ENCODE measurements at regions not wholly inside any gene's neighbourhood (a gene's known extent, or its start where the extent isn't known, plus 50 kb on each side); places are given as distances from the start of the nearest gene placed in this dataset.
"Not testable (repeated sequence)": the region's sequence is repeated elsewhere in the genome, so short reads cannot be mapped to it uniquely, and the experiment has no call there.

DNA sequence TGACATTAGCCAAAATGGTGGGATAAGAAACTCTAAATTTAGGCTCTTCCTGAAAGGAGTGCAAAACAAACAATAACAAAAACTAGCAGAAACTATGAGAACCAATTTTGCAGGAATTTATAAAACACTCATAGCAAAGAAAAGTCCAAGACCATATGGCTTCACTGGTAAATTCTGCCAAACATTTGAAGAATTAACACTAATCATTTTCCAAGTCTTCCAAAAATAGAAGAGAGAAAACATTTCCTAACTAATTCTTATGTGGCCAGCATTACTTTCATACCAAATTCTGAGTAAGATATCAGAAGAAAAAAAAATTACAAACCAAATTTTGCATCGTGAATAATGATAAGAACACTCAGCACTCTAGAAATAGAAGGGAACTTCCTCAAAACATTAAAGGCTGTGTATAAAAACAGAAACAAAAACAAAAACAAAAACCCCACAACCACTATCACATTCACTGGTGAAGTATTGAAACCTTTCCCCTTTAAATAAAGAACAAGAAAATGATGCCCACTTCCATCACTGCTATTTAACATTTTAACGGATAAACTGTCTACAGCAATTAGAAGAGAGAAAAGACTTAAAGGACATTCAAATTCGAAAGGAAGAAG is 524.3 kb upstream of the GALNTL6 start:
- Mint-ChIP-seq H3K27ac (no peak overlapping the region), H3K27me3 (no peaks in the 10 kb centered on the region), H3K36me3 (ENCODE audit: low read depth) (no peaks in the 10 kb centered on the region), H3K4me3 (no peak overlapping the region), H3K9me3 (peaks cover 5% of the 10 kb centered on the region), H3K4me1 (ENCODE audit: low read depth) (no peaks in the 10 kb centered on the region)
- no peak for DNase-seq

DNA sequence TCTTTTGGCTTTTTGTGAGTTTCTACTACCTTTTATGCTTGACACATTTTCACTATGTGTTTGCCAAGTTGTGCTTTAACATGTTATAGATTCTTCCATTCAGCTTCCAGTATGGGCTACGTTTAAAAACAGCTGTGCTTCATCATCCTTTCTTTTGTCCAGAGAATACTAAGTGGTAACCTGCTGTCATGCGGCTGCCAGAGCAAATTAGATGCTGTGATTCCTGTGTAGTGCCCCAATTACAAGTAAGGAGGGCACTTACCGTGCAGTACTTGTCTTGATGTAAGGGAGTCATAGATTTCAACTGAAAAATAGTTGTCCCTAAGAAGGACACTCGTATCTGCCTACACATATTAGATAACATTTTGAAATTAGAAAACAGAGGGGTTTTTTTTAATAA is 531.8 kb upstream of the GALNTL6 start:
- Mint-ChIP-seq H3K4me1 (ENCODE audit: low read depth) (no peaks in the 10 kb centered on the region), H3K4me3 (no peak overlapping the region), H3K27me3 (no peaks in the 10 kb centered on the region), H3K27ac (no peak overlapping the region), H3K36me3 (ENCODE audit: low read depth) (no peaks in the 10 kb centered on the region), H3K9me3 (peaks cover 5% of the 10 kb centered on the region)
- DNase-seq: no peak

DNA sequence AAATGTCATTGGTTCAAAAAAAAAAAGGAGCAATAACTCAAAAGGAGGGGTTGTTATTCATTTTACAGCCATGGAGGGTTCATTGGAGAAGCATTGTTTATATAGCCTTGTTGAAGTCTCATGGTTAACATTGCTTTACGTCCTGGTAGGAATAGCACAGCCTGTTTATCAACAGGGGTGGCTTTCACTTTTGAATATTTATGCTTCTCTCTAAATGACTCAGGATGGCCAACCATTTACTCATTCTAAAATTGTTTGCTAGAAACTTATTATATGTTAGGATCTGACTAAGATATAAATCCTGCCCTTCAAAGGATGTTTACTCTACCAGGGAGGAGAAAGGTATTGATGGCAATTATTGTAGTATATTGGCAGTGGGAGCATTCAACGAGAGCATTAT is 534.1 kb upstream of the GALNTL6 start:
- no peak for DNase-seq
- Mint-ChIP-seq H3K9me3 (peaks cover 3% of the 10 kb centered on the region), H3K36me3 (ENCODE audit: low read depth) (no peaks in the 10 kb centered on the region), H3K27me3 (no peaks in the 10 kb centered on the region), H3K4me1 (ENCODE audit: low read depth) (no peaks in the 10 kb centered on the region), H3K27ac (no peak overlapping the region), H3K4me3 (no peak overlapping the region)

DNA sequence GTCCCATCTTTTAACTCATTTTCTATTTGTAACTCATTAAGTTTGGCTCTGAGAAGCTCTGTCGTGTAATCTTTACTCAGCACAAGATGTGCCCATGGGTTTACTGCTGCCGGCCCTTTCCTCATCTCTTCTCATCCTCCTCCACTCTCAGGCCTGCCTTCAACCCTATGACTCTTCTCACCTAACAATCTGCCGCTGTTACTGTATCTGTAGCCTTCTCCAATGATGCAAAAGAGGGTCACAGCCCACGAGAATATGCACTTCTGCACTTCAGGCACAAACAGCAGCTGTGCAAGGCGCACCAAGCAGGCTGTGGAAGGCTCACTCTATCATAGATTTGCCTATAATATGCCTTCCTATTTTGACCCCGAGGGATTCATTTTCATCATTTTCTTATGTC is 546.5 kb upstream of the GALNTL6 start:
- Mint-ChIP-seq H3K9me3 (peaks cover 5% of the 10 kb centered on the region), H3K27me3 (no peaks in the 10 kb centered on the region), H3K27ac (no peak overlapping the region), H3K4me3 (no peak overlapping the region), H3K4me1 (ENCODE audit: low read depth) (no peaks in the 10 kb centered on the region), H3K36me3 (ENCODE audit: low read depth) (no peaks in the 10 kb centered on the region)
- DNase-seq: no peak

DNA sequence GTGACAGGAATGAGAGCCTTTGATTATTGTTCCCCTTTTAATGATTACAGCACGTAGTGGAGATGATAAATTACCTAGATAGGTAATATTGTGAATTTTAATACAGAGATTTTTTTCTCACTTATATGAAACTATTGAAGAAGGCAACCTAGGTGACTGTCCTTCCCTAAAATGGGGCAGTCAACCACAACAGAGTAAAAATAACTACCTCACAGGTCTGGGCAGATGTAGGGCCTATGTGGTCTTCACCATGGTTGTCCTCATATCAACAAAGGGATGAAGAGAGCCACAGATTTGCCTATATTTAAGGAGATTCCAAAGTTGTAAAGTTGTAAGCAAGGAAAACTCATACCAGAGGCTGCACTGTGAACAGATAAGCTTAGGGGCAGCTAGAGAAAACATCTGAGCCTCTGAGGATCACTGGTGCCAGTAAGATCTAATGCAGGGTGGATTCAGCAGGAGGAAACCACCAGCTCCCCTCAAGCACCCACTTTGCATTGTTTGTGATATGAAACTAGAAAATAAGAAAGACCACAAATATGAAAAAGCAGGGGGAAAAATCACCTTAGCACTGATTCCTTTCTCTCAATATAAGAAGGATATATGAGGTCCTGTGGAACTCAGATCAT is 547.9 kb upstream of the GALNTL6 start:
- H3K4me3 Mint-ChIP-seq: no peak overlapping the region
- H3K27me3 Mint-ChIP-seq: no peaks in the 10 kb centered on the region
- no peak overlapping the region for H3K27ac Mint-ChIP-seq

DNA sequence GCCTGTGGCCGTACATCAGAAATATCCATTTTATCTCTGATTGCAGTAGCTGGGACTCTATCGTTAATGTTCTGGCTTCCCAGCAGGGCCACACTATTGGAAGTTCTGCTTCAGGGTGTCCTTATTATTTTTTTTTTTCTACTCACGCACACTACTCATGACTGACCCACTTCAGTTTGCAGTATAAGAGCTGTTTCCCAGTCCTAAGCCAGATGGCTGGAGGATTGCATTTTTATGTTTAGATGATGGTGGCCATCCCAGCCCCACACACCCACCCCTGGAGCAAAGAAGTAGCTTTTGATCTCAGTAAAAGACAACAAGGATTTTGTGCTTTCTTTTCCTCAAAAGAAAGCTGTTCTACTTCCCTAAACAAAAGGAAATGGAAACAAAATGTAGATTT is 557.0 kb upstream of the GALNTL6 start:
- Mint-ChIP-seq H3K9me3 (peaks cover 15% of the 10 kb centered on the region), H3K27ac (no peak overlapping the region), H3K4me3 (no peak overlapping the region), H3K27me3 (no peaks in the 10 kb centered on the region), H3K4me1 (ENCODE audit: low read depth) (no peaks in the 10 kb centered on the region), H3K36me3 (ENCODE audit: low read depth) (no peaks in the 10 kb centered on the region)
- DNase-seq: no peak

More for the DNA sequence above, 547.9 kb upstream of the GALNTL6 start:
- Mint-ChIP-seq H3K36me3 (ENCODE audit: low read depth) (no peaks in the 10 kb centered on the region), H3K9me3 (peaks cover 10% of the 10 kb centered on the region), H3K4me1 (ENCODE audit: low read depth) (no peaks in the 10 kb centered on the region)
- DNase-seq: no peak

DNA sequence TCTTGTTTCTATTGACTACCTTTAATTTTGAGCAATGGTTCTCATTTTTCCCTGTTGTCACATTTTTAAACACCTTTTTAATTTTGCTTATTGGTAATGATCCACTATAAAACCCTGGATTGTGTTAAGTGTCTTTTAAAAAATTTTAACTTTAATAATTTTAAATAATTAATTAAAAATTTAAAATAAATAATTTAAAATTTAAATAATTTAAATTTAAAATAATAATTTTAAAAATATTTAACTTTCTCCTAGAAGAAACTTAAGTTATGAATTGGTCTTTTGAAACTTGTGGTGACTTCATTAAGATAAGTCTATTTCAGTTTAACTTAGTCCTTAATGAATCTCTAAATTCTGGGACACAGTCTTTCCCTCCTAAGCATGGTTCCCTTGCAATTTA is 566.3 kb upstream of the GALNTL6 start:
- no peak overlapping the region for H3K4me3 Mint-ChIP-seq

DNA sequence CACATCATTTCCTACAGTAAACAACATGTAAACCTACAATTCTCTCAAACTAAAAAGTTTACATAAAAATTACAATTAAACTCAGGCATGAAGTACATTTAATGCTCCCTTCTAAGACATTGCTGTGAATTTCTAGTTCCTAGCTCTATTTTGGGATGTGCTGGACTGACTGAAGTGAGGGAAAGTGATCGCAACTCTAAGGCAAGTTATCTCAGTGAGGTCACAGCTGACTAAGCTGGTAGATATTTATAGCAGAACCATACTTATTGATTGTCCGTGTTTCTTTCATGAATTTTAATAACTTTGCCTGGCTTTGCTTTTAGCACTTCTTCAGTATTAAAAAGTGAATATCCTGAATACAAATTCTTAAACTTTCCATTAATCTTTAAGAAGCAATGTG is 570.4 kb upstream of the GALNTL6 start:
- Mint-ChIP-seq H3K4me1 (ENCODE audit: low read depth) (no peaks in the 10 kb centered on the region), H3K27ac (no peak overlapping the region), H3K36me3 (ENCODE audit: low read depth) (no peaks in the 10 kb centered on the region), H3K9me3 (peaks cover 8% of the 10 kb centered on the region), H3K27me3 (no peaks in the 10 kb centered on the region), H3K4me3 (no peak overlapping the region)
- DNase-seq: no peak

More for the DNA sequence above, 566.3 kb upstream of the GALNTL6 start:
- H3K27ac Mint-ChIP-seq: no peak overlapping the region
- H3K27me3 Mint-ChIP-seq: no peaks in the 10 kb centered on the region
- H3K9me3 Mint-ChIP-seq: peaks cover 25% of the 10 kb centered on the region
- H3K4me1 Mint-ChIP-seq (ENCODE audit: low read depth): no peaks in the 10 kb centered on the region
- H3K36me3 Mint-ChIP-seq (ENCODE audit: low read depth): no peaks in the 10 kb centered on the region
- DNase-seq: no peak

DNA sequence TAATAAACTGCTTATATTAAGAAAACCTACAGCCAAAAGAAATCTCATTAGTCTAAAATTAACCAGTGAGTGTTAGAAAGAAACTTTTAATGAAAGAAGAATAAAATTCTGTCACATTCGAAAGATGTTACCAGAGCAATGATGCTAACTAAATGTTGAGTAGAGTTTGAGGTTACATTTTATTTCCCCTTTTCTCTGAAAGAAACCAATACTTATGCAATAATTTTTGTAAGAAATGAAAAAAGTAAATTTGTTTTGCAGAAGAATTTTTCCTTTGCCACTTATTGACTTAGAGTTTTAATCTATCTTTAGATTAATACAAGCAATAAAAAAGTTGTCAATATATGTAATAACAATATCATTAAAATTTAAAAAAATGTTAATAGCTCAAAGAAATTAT is 574.0 kb upstream of the GALNTL6 start:
- peaks cover 11% of the 10 kb centered on the region for H3K9me3 Mint-ChIP-seq
- H3K36me3 Mint-ChIP-seq (ENCODE audit: low read depth): no peaks in the 10 kb centered on the region
- H3K27me3 Mint-ChIP-seq: no peaks in the 10 kb centered on the region
- no peak overlapping the region for H3K27ac Mint-ChIP-seq
- no peak overlapping the region for H3K4me3 Mint-ChIP-seq
- DNase-seq: no peak
- H3K4me1 Mint-ChIP-seq (ENCODE audit: low read depth): no peaks in the 10 kb centered on the region

DNA sequence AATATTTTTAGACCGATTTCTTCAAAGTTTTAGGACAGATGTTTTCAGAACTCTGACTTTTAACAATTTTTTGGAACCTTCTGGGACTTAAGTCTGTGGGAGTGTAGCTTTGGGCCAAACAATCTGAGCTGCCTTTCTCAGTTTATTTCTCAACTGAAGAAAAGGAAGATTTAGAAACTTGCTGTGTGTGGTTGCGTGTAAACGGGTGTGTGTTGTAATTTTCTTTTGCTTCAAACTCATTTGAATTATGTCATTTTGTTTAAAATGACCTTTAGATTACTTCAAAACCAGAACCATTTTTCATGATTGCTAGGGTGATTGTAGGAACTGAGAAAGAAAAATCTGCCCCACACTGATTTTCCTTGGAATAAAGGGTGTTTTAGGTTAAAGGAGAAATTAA is 577.7 kb upstream of the GALNTL6 start:
- Mint-ChIP-seq H3K36me3 (ENCODE audit: low read depth) (no peaks in the 10 kb centered on the region), H3K4me1 (ENCODE audit: low read depth) (no peaks in the 10 kb centered on the region), H3K27me3 (no peaks in the 10 kb centered on the region), H3K27ac (no peak overlapping the region), H3K9me3 (peaks cover 9% of the 10 kb centered on the region), H3K4me3 (no peak overlapping the region)
- no peak for DNase-seq

DNA sequence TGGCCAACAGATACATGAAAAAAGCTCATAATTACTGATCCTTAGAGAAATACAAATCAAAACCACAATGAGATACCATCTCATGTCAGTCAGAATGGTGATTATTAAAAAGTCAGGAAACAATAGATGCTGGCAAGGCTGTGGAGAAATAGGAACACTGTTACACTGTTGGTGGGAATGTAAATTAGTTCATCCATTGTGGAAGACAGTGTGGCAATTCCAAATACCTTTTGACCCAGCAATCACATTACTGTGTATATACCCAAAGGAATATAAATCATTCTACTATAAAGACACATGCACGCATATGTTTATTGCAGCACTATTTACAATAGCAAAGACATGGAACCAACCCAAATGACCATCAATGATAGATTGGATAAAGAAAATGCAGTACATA is 583.9 kb upstream of the GALNTL6 start:
- H3K36me3 Mint-ChIP-seq (ENCODE audit: low read depth); H3K27ac Mint-ChIP-seq; H3K27me3 Mint-ChIP-seq; H3K4me1 Mint-ChIP-seq (ENCODE audit: low read depth); H3K9me3 Mint-ChIP-seq; DNase-seq; H3K4me3 Mint-ChIP-seq: not testable (repeated sequence)

DNA sequence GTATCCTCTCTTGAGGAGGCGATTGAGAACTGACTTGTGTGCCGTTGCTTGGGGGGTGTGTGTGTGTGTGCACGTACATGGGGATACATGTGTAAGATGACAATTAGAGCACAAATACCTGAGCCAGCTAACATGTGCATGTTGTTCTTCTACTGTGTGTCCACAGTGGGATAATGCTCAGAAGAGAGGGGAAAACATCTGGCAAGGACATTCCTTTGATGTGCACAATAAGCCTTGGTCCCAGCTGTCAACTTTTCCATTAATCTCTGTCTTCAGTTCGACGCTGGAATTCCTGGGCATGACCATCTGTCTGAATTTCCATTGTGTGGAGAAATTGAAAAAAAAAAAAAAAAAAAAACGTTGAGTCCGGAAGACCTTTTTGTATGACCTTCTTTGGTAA is 592.0 kb upstream of the GALNTL6 start:
- peaks cover 7% of the 10 kb centered on the region for H3K9me3 Mint-ChIP-seq
- no peaks in the 10 kb centered on the region for H3K4me1 Mint-ChIP-seq (ENCODE audit: low read depth)
- H3K27ac Mint-ChIP-seq: no peak overlapping the region
- DNase-seq: no peak
- H3K36me3 Mint-ChIP-seq (ENCODE audit: low read depth): no peaks in the 10 kb centered on the region
- no peaks in the 10 kb centered on the region for H3K27me3 Mint-ChIP-seq
- H3K4me3 Mint-ChIP-seq: no peak overlapping the region

DNA sequence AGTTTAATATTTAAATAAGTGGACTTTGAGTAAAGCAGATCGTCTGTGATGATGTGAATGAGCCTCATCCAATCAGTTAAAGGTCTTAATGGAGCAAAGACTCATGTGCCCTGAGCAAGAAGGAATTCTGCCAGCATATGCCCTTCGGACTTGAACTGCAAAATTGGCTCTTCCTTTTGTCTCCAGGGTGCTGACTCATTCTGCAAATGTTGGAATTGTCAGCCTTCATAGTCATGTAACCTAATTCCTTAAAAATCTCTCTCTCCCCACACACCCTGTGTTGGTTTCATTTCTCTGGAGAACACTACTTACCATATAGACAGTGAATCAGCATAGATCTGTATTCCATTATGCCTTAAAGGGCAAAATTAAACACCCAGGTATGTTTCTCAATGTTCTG is 609.8 kb upstream of the GALNTL6 start:
- no peak for DNase-seq
- H3K27ac Mint-ChIP-seq: no peak overlapping the region
- no peaks in the 10 kb centered on the region for H3K4me1 Mint-ChIP-seq (ENCODE audit: low read depth)
- peaks cover 3% of the 10 kb centered on the region for H3K9me3 Mint-ChIP-seq
- no peak overlapping the region for H3K4me3 Mint-ChIP-seq
- H3K36me3 Mint-ChIP-seq (ENCODE audit: low read depth): no peaks in the 10 kb centered on the region
- no peaks in the 10 kb centered on the region for H3K27me3 Mint-ChIP-seq

DNA sequence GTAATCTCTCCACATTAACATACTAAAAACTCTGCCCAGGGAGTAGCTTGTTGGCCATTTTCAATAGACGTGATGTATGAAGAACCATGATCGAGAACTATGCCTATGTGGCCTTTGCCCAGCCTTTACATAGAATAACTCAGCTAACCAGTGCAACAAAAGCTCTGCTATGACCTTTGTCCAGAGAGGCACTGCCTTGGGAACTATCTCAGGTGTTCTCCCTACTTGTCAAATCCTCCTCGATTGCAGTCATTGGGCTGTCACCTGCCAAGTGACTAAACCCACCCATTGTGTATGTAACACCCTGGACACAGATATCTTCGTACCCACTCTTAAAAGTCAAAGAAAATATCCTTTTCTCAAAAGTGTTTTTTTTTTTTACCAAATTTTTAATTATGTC is 610.3 kb upstream of the GALNTL6 start:
- H3K9me3 Mint-ChIP-seq: peaks cover 3% of the 10 kb centered on the region
- no peak overlapping the region for H3K27ac Mint-ChIP-seq
- no peaks in the 10 kb centered on the region for H3K27me3 Mint-ChIP-seq
- H3K36me3 Mint-ChIP-seq (ENCODE audit: low read depth): no peaks in the 10 kb centered on the region
- H3K4me3 Mint-ChIP-seq: no peak overlapping the region
- H3K4me1 Mint-ChIP-seq (ENCODE audit: low read depth): no peaks in the 10 kb centered on the region
- no peak for DNase-seq

DNA sequence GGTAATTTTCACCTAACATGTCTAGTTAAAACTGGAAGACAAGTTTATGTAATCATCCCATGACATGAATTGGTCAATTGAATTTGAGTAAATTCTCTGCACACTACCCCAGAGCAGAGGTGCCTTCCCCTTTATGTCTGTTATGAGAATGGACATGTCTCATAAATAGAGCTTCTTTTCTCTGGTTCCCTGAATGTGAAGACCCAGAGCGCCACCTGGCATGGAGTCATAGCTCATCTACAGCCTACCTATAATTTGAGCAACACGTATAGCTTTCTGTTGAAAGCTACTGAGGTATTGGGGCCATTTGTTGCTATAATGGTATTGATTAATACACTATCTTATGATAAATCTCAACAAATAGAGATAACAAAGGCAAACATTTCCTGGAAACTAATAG is 626.5 kb upstream of the GALNTL6 start:
- Mint-ChIP-seq H3K4me1 (ENCODE audit: low read depth) (no peaks in the 10 kb centered on the region), H3K4me3 (no peak overlapping the region), H3K27ac (no peak overlapping the region), H3K27me3 (no peaks in the 10 kb centered on the region), H3K9me3 (peaks cover 3% of the 10 kb centered on the region), H3K36me3 (ENCODE audit: low read depth) (no peaks in the 10 kb centered on the region)
- DNase-seq: no peak

DNA sequence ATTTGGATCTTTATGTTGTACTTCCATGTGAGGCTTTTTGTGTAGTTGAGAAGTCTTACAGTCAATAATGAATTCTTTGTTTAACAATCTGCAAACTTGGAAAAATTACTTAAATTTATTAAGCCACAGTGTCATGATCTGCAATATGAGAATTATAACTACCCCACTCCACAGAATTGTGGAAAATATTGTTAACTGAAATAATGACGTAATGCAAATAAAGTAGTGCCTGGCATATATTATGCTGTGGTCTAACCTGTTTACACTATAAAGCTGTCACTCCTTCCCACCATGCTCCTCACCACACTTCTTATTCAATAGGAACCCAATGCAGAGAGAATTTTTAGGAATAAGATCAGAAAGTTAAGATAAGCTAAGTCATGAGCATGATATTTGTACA is 632.1 kb upstream of the GALNTL6 start:
- no peaks in the 10 kb centered on the region for H3K4me1 Mint-ChIP-seq (ENCODE audit: low read depth)
- H3K27ac Mint-ChIP-seq: no peak overlapping the region
- H3K27me3 Mint-ChIP-seq: no peaks in the 10 kb centered on the region
- H3K9me3 Mint-ChIP-seq: peaks cover 3% of the 10 kb centered on the region
- DNase-seq: no peak
- H3K4me3 Mint-ChIP-seq: no peak overlapping the region
- no peaks in the 10 kb centered on the region for H3K36me3 Mint-ChIP-seq (ENCODE audit: low read depth)
